OCI-LY7 (cell line): ENCODE measurements at regions not wholly inside any gene's neighbourhood (a gene's known extent, or its start where the extent isn't known, plus 50 kb on each side); places are given as distances from the start of the nearest gene placed in this dataset.
"Not testable (repeated sequence)": the region's sequence is repeated elsewhere in the genome, so short reads cannot be mapped to it uniquely, and the experiment has no call there.

Experiments used
- BruUV-seq: library from RNA; stranded (reverse); fragments of 400-500 nt; replicated peaks from 2 replicates; lab custom pipeline; 2021; lab: Mats Ljungman, UMichigan
- CTCF ChIA-PET: fragments of 300-600 bp; sonication (Branson Sonifier 250); formaldehyde crosslinking; loops from one replicate; lab custom pipeline; 2022; ENCODE audit warnings: antibody characterized with exemption; ENCODE audit not compliant: unreplicated experiment; lab: Charles Lee
- POLR2A ChIA-PET: fragments of 300-600 bp; sonication (Branson Sonifier 250); formaldehyde crosslinking; loops from one replicate; lab custom pipeline; 2022; ENCODE audit warnings: antibody characterized with exemption; lab: Charles Lee
- DNase-seq: peaks from one replicate; pipeline ENCODE4 v3.0.0-alpha.2; 2015; ENCODE audit warnings: low spot score
- H2AFZ ChIP-seq: fragments of 200-600 bp; sonication (generic), shearing (Covaris generic); 2 replicates; pipeline ENCODE4 v1.6.1; 2014; ENCODE audit warnings: mild to moderate bottlenecking, antibody characterized with exemption, low read length, moderate library complexity
- H3K27ac ChIP-seq: fragments of 200-600 bp; sonication (generic); 2 replicates; pipeline ENCODE4 v1.5.1; 2014; ENCODE audit warnings: mixed run types, low read depth, mild to moderate bottlenecking, moderate library complexity, low read length, inconsistent platforms; ENCODE audit not compliant: poor library complexity, severe bottlenecking
- H3K36me3 ChIP-seq: fragments of 200-600 bp; sonication (generic); 2 replicates; pipeline ENCODE4 v1.6.1; 2014; ENCODE audit warnings: mild to moderate bottlenecking, antibody characterized with exemption, low read length, moderate library complexity, mixed read lengths; ENCODE audit not compliant: insufficient read depth
- H3K4me1 ChIP-seq: fragments of 200-600 bp; sonication (generic); 2 replicates; pipeline ENCODE4 v1.5.1; 2014; ENCODE audit warnings: mild to moderate bottlenecking, low read length; ENCODE audit not compliant: insufficient read depth, poor library complexity, severe bottlenecking
- H3K4me2 ChIP-seq: fragments of 200-600 bp; sonication (generic); 2 replicates; pipeline ENCODE4 v1.6.1; 2014; ENCODE audit warnings: mild to moderate bottlenecking, low read length
- H3K4me3 ChIP-seq: fragments of 200-600 bp; sonication (generic); 2 replicates; pipeline ENCODE4 v1.5.1; 2014; ENCODE audit warnings: mild to moderate bottlenecking, low read depth, low read length; ENCODE audit not compliant: poor library complexity, severe bottlenecking
- H3K79me2 ChIP-seq: fragments of 200-600 bp; sonication (generic); 2 replicates; pipeline ENCODE4 v1.6.1; 2016; ENCODE audit warnings: low read depth, mild to moderate bottlenecking, low read length, moderate library complexity, mixed read lengths; ENCODE audit not compliant: insufficient read depth
- H3K9me2 ChIP-seq: fragments of 200-600 bp; sonication (generic); 2 replicates; pipeline ENCODE4 v1.6.1; 2016; ENCODE audit warnings: mild to moderate bottlenecking, low read length, mixed read lengths; ENCODE audit not compliant: insufficient read depth
- H3K9me3 ChIP-seq: fragments of 200-600 bp; sonication (generic); 2 replicates; pipeline ENCODE4 v1.6.1; 2014; ENCODE audit warnings: mild to moderate bottlenecking, mixed run types, low read length, mixed read lengths
- H4K20me1 ChIP-seq: fragments of 200-600 bp; sonication (generic); 2 replicates; pipeline ENCODE4 v1.6.1; 2014; ENCODE audit warnings: mild to moderate bottlenecking, antibody characterized with exemption, low read length, moderate library complexity, mixed read lengths; ENCODE audit not compliant: insufficient read depth
- CTCF ChIP-seq: fragments of 200-600 bp; sonication (generic); conservative IDR thresholded peaks from 2 replicates; pipeline ENCODE4 v1.5.1; 2014; ENCODE audit warnings: mild to moderate bottlenecking, antibody characterized with exemption, low read length, moderate library complexity, mixed read lengths
- EZH2phosphoT487 ChIP-seq: fragments of 200-600 bp; sonication (generic); IDR thresholded peaks from 2 replicates; pipeline ENCODE4 v1.6.1; 2018; ENCODE audit warnings: low read depth, borderline replicate concordance, mild to moderate bottlenecking, mixed run types, antibody characterized with exemption, low read length, moderate library complexity, mixed read lengths
- intact Hi-C: fragments of 100-400 bp; cut with micrococcal nuclease; formaldehyde crosslinking; loops from one replicate; pipeline ENCODE4 v1.10.0; 2022; ENCODE audit not compliant: unreplicated experiment

DNA sequence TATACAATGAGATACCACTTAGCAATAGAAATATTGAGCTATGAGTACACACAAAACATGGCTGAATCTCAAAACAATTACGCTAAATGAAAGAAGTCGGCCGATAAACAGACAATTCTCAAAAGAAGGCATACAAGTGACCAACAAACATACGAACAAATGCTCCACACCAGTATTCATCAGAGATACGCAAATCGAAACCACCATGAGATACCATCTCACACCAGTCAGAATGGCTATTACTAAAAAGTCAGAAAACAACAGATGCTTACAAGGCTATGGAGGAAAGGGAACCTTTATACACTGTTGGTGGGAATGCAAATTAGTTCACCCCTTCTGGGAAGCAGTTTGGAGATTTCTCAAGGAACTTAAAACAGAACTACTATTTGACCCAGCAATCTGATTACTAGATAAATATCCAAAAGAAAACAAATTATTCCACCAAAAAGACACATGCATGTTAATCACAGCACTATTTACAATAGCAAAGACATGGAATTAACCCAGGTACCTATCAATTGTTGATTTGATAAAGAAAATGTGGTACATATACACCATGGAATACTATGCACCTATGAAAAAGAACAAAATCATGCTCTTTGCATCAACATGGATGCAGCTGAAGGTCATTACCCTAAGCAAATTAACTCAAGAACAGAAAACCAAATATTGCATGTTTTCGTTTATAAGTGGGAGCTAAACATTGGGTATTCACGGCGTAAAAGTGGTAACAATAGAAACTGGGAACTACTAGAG, 90.9 kb upstream of the GRAMD1B start:
- H3K9me3 ChIP-seq = peaks cover 14% of the 10 kb centered on the region; the same call in 1 of the 2 replicates
- H3K27ac ChIP-seq = no peak overlapping the region
- no peak overlapping the region for H3K4me3 ChIP-seq
- CTCF ChIA-PET = no interaction called here
- no peaks in the 10 kb centered on the region for H3K79me2 ChIP-seq
- POLR2A ChIA-PET = interaction anchor here (0.6 to 1.3 kb wide), 4 partner anchors 8 to 235 kb away, joined by 3 to 5 read pairs (median 4); no protein-coding TSS in a partner anchor
- intact Hi-C loops = loop anchor here (1.0 kb wide), 1 partner anchor 44 kb away; no protein-coding TSS in a partner anchor
- H3K9me2 ChIP-seq = no peaks in the 10 kb centered on the region
- H2AFZ ChIP-seq = no peak overlapping the region
- no peak for DNase-seq
- TF ChIP-seq CTCF = no peak
- no peak for TF ChIP-seq EZH2phosphoT487
- BruUV-seq = no TSS peak
- no peaks in the 10 kb centered on the region for H3K36me3 ChIP-seq
- H3K4me1 ChIP-seq = no peaks in the 10 kb centered on the region
- H4K20me1 ChIP-seq = no peaks in the 10 kb centered on the region
- no peak overlapping the region for H3K4me2 ChIP-seq

DNA sequence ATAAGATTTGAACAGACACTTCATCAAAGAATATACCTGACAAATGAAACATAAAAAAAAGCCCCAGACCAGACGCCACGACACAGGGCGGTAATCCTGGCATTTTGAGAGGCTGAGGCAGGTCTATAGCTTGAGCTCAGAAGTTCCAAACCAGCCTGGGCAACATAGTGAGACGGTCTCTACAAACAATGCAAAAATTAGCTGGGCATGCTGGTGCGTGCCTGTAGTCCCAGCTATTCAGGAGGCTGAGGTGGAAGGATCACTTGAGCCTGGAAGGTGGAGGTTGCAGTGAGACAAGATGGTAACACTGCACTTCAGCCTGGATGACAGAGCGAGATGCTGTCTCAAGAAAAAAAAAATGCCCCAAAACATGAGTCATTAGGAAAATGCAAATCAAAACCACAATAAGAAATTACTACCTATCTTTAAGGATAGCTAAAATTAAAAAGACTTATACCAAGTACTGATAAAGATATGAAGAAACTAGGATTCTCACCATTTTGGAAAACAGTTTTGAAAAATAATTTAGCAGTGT, 91.7 kb upstream of the GRAMD1B start:
- Histone ChIP-seq H3K4me1 (no peaks in the 10 kb centered on the region), H3K4me2 (no peak overlapping the region), H2AFZ (no peak overlapping the region), H4K20me1 (no peaks in the 10 kb centered on the region), H3K9me2 (no peaks in the 10 kb centered on the region), H3K79me2 (no peaks in the 10 kb centered on the region), H3K36me3 (no peaks in the 10 kb centered on the region), H3K9me3 (peaks cover 14% of the 10 kb centered on the region; the same call in 1 of the 2 replicates), H3K4me3 (no peak overlapping the region), H3K27ac (no peak overlapping the region)
- no TSS peak for BruUV-seq
- TF ChIP-seq EZH2phosphoT487 (no peak), CTCF (no peak)
- no peak for DNase-seq
- intact Hi-C loops = loop anchor here (1.0 kb wide), 1 partner anchor 45 kb away; no protein-coding TSS in a partner anchor
- POLR2A ChIA-PET = interaction anchor here (0.5 to 1.3 kb wide), 5 partner anchors 9 to 234 kb away, joined by 3 to 5 read pairs (median 4); no protein-coding TSS in a partner anchor
- CTCF ChIA-PET = no interaction called here

GRCh38 chr11:123334925-123335324, 95.1 kb upstream of the GRAMD1B start:
- no peak overlapping the region for H3K27ac ChIP-seq
- H3K4me3 ChIP-seq = no peak overlapping the region
- no peak overlapping the region for H2AFZ ChIP-seq
- no peak for DNase-seq
- no peaks in the 10 kb centered on the region for H3K36me3 ChIP-seq
- no peaks in the 10 kb centered on the region for H3K79me2 ChIP-seq
- CTCF ChIA-PET = no interaction called here
- intact Hi-C loops = no loop called here
- H4K20me1 ChIP-seq = no peaks in the 10 kb centered on the region
- no TSS peak for BruUV-seq
- H3K9me3 ChIP-seq = peaks cover 17% of the 10 kb centered on the region; the same call in 1 of the 2 replicates
- H3K9me2 ChIP-seq = no peaks in the 10 kb centered on the region
- POLR2A ChIA-PET = interaction anchor here (0.6 kb wide), 2 partner anchors 23 to 193 kb away, joined by 3 read pairs; no protein-coding TSS in a partner anchor
- H3K4me1 ChIP-seq = no peaks in the 10 kb centered on the region
- no peak overlapping the region for H3K4me2 ChIP-seq
- TF ChIP-seq CTCF = no peak
- no peak for TF ChIP-seq EZH2phosphoT487

- BruUV-seq, intact Hi-C loops, H4K20me1 ChIP-seq, POLR2A ChIA-PET, H3K36me3 ChIP-seq, H2AFZ ChIP-seq, H3K79me2 ChIP-seq, DNase-seq, H3K9me2 ChIP-seq, H3K9me3 ChIP-seq, H3K4me2 ChIP-seq, H3K27ac ChIP-seq, CTCF ChIA-PET, H3K4me3 ChIP-seq: not testable (repeated sequence)
- peaks cover 14% of the 10 kb centered on the region for H3K4me1 ChIP-seq
These were observed 97.5 kb upstream of the GRAMD1B start for GRCh38 chr11:123332577-123332976.
